T47D (cell line): ENCODE measurements at regions not wholly inside any gene's neighbourhood (a gene's known extent, or its start where the extent isn't known, plus 50 kb on each side); places are given as distances from the start of the nearest gene placed in this dataset.
A peak's percentile ranks its signal among the peaks of the same experiment; 100 is the strongest.
"Not testable (repeated sequence)": the region's sequence is repeated elsewhere in the genome, so short reads cannot be mapped to it uniquely, and the experiment has no call there.

Source experiments
- DNase-seq, 2 experiments: peaks; one replicate each; pipeline versions ENCODE4 v3.0.0 to v3.0.0-alpha.2; 2011 to 2012; ENCODE audit warnings: low read depth in 1 of 2, low spot score in 1 of 2
- JUND ChIP-seq: IDR thresholded peaks from 2 replicates; pipeline ENCODE4 v1.6.1; 2012; ENCODE audit warnings: low read depth
- in situ Hi-C: cut with HindIII; loops from 2 replicates; pipeline ENCODE4 v1.10.0; 2016; ENCODE audit warnings: low sequenced_read_pairs, low pct_unique_long_range_greater_than_20kb

DNA sequence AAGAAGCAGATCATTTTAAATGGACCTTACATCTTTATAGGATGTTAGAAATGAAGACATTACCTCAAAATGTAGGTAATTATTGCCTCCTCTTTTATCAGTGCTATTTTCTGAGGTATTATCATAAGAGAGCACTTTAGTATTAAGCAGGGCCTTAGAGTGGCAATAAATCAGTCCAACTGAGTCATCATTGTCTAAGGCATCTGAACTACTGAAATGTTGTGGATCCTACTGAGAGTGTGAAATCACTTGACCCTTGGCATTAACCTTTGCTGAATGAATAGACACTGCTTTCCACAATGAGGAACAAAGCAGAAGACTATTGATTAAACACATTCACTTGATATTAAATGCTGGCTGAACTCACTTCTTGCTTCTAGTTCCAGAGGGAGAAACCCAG is 224.6 kb upstream of the ARRDC3 start:
- TF ChIP-seq JUND, result no peak
- DNase-seq, result no peak
- in situ Hi-C loops, result no loop called here

DNA sequence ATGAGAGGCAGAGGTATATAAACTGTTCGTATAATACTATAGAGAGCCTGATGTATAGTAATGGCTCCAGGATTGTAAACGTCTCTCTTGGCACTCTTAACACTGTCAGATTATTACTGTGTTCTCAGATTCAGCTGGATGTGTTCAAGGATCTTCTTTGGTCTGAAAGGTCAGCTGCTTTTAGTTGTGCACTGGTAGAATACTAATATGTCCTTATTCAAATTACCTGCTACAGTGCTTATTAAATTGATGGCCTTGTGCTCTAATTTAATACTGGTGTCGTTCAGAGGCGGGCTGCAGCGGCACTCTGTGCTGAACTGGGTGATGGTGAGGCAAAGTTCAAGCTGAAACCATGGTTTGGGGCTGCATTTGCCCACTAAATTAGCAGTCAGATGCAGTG is 216.7 kb upstream of the ARRDC3 start:
- TF ChIP-seq JUND, result no peak
- no peak for DNase-seq
- in situ Hi-C loops, result no loop called here

DNA sequence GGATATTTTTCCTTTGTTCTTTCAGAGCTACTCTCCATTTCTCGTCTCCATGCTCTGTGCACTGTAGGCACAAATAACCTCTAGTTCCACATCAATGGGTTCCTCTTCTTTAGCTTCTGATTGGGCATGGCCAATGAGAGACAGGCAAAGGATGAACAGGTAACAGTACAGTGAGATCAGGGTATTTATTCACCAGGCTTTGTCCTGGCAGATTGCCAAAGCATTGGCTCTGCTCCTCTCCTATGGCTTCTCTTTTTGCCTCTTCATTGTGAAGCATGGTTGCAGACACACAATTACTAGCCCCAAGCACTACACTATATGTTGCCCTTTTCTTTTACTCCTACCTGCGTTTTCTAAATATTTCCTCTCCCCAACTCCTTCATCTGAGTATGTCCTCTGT is 215.1 kb upstream of the ARRDC3 start:
- peak in 1 of 2 experiments; percentile 35 for DNase-seq
- in situ Hi-C loops, result no loop called here
- no peak for TF ChIP-seq JUND

DNA sequence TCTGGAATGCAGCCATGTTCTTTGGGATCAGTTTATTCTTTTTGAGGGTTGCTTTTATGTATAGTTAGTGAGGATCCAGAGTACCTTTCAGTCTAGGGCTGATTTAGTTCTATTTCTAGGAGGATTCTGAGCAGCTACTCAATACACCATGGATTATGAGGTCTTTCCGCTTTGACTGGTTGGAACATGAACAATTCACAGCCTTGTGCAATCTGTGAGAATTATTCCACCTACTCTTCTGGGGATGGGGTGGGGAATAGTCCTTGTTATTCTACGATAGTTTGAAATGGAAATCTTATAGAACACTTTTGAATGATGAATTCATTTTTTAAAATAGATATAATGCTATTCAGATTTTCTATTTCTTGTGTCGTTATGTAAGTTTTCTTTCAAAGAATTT is 212.3 kb upstream of the ARRDC3 start:
- no peak for DNase-seq
- TF ChIP-seq JUND, result no peak
- in situ Hi-C loops, result no loop called here

DNA sequence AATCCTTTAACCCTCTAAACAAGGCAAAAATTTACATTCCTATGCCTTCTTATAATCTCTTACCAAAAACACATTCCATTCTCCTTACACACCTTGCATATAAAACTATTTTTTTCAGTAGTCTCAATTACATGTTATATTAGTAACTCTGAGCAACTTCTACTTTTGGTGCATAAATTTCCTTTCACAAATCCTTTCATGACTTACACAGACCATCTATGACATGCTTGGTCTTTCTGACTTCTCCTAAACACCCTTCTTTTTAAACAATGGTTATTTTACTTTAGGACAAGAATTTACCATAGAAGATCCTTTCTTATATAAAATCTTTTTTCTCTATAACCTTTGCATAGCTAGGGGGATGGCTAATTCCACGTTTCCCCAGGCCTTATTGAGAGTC is 208.0 kb upstream of the ARRDC3 start:
- in situ Hi-C loops, result no loop called here
- peak in 1 of 2 experiments; percentile 52 for DNase-seq
- no peak for TF ChIP-seq JUND

DNA sequence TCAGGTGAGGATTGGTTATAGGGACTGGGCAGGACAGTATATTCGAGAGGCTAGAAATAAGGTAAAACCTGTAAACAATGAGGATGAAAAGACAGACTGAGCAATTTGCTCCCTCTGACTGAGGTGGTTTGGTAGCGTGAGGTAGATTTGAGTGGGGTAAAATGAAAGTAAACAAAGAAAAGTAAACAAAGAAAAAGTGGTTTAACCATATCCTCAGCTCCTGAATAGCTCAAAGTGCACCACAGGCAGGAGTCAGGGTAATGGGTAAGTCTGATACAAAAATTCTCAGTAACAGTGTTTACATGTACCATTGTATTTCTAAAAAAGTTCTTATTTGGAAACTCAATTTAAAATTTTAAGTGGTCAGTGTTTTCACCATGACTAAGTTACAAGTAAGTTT is 203.1 kb upstream of the ARRDC3 start:
- no peak for DNase-seq
- in situ Hi-C loops, result no loop called here
- TF ChIP-seq JUND, result no peak

DNA sequence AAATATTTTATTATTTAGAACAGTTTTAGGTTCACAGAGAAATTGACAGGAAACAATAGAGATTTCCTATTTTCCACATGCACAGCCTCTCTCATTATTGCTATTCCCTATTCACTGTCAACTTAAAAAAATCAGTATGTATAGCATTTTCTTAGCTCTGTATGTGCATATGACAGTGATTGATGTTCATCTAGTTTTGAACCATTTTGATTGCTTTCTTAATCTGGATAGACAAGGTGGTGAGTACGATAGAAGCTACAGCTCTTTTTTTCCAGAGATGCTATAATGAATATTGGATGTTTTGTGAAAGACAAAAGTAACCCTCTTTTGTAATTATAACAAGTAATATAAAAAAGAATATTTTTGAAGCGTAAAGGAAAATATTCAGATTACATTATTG is 201.2 kb upstream of the ARRDC3 start:
- no peak for TF ChIP-seq JUND
- in situ Hi-C loops, result no loop called here
- DNase-seq, result no peak

DNA sequence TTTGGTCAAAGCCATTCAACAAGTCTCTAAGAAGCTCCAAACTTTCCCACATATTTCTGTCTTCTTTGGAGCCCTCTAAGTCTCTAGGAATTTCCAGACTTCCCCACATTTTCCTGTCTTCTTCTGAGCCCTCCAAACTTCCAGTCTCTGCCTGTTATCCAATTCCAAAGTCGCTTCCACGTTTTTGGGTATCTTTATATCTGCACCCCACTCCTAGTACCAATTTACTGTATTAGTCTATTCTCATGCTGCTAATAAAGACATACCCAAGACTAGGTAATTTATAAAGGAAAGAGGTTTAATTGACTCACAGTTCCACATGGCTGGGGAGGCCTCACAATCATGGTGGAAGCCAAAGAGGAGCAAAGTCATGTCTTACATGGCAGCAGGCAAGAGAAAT is 182.9 kb upstream of the ARRDC3 start:
- in situ Hi-C loops, result not testable (repeated sequence)

DNA sequence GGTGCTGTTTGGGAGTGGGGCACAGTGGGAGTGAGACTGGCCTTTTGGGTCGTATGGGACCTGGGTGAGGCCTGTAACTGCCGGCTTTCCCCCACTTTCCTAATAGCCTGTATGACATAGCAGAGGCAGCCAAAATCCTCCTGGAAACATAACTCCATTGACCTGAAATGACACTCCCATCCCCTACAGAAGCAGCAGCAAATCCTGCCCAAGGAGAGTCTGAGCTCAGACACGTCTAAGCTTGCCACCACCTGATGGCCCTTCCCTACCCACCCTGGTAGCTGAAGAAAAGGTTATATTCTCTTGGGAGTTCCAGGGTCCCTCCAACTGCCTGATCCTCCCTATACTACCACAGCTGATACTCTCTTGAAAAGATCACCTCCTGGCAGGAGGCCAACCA is 179.8 kb upstream of the ARRDC3 start:
- in situ Hi-C loops, result no loop called here
- DNase-seq, result no peak
- no peak for TF ChIP-seq JUND

More for the DNA sequence above, 182.9 kb upstream of the ARRDC3 start:
- DNase-seq, result not testable (repeated sequence)

DNA sequence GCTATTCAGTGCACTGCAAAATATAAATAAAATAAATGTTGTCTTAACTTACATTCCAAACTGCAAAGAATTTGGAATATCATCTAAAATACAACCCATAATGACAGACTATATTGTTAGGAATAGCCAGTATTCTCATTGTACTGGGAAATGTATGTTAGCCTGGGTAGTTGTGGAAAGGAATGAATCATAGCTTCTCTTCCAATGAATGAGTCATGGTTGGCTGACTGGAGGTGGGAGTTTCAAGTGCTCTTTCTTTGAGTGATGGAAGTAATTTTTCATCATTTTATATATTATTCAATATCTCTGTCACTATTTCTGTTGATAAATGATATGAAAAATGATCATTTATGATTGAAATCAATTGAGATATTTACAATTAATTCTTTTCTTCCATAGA is 158.6 kb upstream of the ARRDC3 start:
- no peak for TF ChIP-seq JUND
- no peak for DNase-seq
- in situ Hi-C loops, result no loop called here

DNA sequence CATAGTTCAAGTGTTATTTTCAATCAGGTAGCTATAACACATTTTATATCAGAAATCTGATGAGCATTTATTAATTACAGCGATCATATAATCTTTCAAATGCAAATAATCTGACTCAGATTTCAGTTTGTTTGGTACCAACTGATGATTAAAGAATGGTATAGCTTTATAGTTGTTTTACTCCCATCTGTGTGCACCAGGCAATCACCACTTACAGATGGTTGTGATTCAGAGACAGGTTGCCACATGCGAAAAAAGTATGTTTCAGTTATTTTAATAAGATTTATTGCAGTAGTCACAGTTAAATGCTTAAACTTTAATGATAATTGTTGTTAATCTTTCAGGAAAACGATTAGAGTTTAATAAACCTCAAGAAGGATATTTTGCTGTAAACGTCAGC is 155.1 kb upstream of the ARRDC3 start:
- DNase-seq, result no peak
- TF ChIP-seq JUND, result no peak
- in situ Hi-C loops, result no loop called here

- in situ Hi-C loops, result no loop called here
- no peak for DNase-seq
- no peak for TF ChIP-seq JUND
These were observed 152.4 kb upstream of the ARRDC3 start for GRCh38 chr5:91535499-91535898.

GRCh38 chr5:91534332-91534731 is 151.2 kb upstream of the ARRDC3 start:
- DNase-seq, result no peak
- no peak for TF ChIP-seq JUND
- in situ Hi-C loops, result no loop called here

- TF ChIP-seq JUND, result no peak
- in situ Hi-C loops, result no loop called here
- DNase-seq, result no peak
These were observed 149.7 kb upstream of the ARRDC3 start for GRCh38 chr5:91532779-91533178.

GRCh38 chr5:91532281-91532680 is 149.2 kb upstream of the ARRDC3 start:
- in situ Hi-C loops, result no loop called here
- no peak for TF ChIP-seq JUND
- DNase-seq, result no peak
